GM18498 (cell line): ENCODE measurements at regions not wholly inside any gene's neighbourhood (a gene's known extent, or its start where the extent isn't known, plus 50 kb on each side); places are given as distances from the start of the nearest gene placed in this dataset.
A peak's percentile ranks its signal among the peaks of the same experiment; 100 is the strongest.

Source experiments
- ATAC-seq: cut with Tn5 transposase; IDR thresholded peaks from one replicate; pipeline ENCODE4 v1.9.1; 2021; ENCODE audit warnings: mild to moderate bottlenecking, moderate library complexity; ENCODE audit not compliant: unreplicated experiment

DNA sequence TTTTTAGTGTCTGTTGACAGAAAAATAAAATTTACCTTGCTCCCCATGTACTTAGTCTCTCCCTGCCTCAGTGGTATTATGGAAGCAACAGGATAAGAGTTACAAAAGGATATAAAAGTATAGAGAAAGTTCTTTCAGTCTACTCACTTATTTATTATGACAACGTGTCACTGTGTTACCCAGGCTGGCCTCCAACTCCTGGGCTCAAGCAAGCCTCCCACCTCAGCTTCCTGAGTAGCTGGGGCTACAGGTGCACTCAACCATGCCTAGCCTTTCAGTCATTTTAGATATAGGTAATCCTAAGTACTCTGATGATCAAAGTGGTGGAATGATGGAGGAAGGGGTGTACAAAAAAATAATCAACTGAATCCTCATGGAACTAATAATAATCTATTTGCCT, 215.2 kb upstream of the MKLN1 start:
- no peak for ATAC-seq

DNA sequence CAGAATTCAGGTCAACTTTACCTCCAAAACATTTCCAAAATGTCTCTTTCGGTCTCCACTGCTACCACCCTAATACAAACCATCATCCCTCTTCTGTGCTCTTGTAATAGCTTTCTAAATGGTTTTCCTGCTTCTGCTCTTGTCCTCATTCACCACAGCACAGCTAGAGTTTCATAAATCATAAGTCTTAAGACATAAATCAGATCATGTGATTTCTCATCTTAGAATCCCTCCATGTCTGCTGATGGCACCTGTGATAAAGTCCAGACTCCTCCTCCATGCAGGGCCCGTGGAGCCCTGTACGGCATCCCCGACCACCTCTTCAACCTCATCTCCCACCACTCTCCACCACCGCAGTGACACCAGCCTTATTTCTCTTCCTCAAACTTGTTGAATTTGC, 212.3 kb upstream of the MKLN1 start:
- ATAC-seq: no peak

- no peak for ATAC-seq
Observed at GRCh38 chr7:131117439-131117838, 210.2 kb upstream of the MKLN1 start.

DNA sequence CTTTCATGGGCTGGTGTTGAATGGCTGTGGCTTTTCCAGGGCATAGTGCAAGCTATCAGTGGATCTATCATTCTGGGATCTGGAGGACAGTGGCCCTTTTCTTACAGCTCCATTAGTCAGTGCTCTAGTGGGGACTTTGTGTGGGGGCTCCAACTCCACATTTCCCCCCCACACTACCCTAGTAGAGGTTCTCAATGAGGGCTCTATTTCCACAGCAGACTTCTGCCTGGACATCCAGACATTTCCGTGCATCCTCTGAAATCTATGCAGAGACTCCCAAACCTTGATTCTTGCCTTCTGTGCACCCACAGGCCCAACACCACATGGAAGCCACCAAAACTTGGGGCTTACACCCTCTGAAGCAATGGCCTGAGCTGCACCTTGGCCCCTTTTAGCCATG, 208.3 kb upstream of the MKLN1 start:
- ATAC-seq: no peak

DNA sequence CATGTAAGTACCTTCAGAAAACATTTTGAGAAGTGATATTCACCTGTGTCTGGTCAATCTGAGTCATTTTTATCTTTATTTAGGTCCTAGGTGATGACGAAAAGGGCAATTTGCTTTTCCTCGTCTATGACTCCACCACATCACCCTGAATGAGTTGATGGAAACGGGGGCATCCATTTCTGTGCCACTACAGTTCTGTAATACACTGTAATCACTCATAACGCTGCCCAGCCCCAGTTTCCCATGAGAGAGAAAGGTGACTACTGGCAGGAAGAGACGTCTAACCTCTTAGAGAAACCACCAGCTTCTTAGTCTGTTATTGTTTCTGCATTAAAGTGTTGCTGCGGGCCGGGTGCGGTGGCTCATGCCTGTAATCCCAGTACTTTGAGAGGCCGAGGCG, 205.3 kb upstream of the MKLN1 start:
- ATAC-seq: no peak

GRCh38 chr7:131124001-131124629, 203.6 kb upstream of the MKLN1 start:
- ATAC-seq: peak; percentile 91

- no peak for ATAC-seq
Observed at GRCh38 chr7:131124867-131125266, 202.8 kb upstream of the MKLN1 start.

DNA sequence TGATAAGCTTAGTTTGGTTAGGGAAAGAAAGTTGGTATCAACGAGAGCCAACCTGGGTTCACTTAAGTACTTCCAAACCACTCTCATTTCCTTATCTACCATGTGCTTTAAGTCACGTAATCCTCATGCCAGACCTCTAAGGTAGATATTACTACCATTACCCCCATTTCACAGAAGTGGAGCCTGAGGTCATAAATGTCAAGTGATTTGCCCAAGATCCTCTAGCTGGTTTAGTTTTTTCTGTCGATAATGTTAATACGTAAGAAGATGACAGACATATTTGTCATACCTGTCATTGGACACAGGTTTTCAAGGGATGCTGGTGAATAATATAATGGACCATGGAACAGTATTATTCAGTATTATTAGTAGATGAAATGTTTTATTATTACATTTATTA, 197.4 kb upstream of the MKLN1 start:
- ATAC-seq: no peak

- no peak for ATAC-seq
Observed at GRCh38 chr7:131131012-131131745, 196.5 kb upstream of the MKLN1 start.

- no peak for ATAC-seq
Observed at GRCh38 chr7:131131746-131132431, 195.8 kb upstream of the MKLN1 start.

DNA sequence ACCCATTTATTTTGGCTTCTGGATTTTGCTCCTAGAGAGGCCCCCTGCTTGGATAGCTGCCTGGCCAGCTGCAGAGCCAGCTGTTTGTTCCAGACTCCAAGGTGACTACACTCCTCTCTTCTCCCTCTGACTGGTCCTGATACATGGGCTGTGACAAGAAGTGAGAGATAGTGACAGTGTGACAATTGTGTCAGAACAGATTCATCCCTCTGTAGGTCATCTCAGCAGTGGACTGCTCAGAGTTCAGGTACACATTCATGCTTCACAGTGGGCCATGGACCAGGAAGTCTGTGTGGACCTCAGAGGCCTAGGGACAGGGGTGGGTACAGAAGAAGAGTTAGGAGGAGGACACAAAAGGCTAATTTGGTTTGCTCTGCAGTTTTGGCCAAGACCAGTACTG, 188.2 kb upstream of the MKLN1 start:
- ATAC-seq: no peak

DNA sequence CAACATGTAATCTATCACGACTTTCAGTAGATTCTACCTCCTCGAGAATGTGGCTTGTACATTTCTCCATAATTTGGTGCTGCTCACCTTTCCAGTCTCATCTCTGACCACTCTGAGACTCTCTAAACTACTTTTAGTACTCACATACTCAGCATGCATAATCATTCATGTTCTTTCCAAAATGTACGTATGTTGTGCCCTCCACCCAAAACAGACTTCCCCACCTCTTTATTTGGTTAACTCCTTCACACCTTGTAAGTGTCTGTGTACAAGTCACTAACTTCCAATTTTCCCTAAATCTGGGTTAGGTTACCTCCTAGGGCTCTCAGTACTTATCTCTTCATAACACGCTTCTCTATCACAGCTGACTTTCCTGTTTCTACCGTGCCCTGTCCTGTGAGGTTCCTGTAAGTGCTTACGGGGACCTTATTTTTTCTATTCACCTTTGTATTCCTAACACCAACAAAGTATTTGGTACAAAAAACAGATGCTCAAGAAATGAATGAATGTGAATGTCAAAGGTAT, 186.2 kb upstream of the MKLN1 start:
- no peak for ATAC-seq

DNA sequence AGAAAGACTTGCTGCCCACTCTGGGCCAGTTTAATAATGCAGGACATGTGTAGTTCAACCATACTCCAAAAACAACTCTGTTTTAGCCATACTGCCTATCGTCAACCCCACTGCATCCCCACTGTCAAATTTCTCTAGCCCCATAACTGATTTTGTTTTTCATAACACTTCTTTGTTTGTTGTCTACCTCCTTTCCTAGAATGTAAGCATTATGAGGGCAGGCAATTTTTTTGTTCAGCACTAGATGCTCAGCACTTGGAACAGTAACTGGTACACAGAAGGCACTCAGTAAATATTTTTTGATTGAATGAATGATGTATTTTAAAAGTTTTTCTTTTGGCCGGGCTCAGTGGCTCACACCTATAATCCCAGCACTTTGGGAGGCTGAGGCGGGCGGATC, 183.8 kb upstream of the MKLN1 start:
- no peak for ATAC-seq

- ATAC-seq: no peak
Observed at GRCh38 chr7:131145026-131145425, 182.7 kb upstream of the MKLN1 start.

DNA sequence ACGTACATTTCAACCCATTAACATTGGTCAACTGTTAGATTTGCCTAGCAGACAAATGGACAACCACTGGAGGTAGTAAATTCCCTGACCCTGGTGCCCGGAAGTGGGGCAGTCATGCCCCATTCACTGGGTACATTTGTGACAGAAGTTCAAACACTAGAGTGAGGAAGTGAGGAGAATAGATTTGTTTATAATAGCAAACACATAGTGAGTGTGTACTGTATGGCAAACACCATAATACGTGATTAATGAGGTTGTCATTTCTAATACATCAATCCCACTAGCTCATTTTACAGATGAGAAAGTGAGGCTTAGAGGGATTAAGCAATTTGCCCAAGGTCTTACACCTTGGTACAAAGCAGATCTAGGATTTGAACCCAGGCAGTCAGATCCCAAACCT, 181.9 kb upstream of the MKLN1 start:
- ATAC-seq: no peak

GRCh38 chr7:131147604-131148003, 180.1 kb upstream of the MKLN1 start:
- no peak for ATAC-seq

DNA sequence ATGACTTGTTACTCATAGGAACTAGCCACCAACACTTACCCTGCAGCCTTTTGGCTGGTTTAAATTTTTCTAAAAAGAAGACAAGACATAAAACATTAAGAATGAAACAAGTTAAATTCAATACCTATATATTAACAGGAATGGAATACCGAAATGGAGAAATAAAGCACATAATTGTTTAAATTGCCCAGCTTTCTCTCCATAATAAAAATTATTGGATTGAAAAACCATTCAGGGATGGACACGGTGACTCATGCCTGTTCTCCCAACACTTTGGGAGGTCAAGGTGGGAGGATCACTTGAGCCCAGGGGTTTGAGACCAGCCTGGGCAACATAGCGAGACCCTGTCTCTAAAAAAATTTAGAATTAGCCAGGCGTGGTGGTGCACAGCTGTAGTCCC, 179.4 kb upstream of the MKLN1 start:
- ATAC-seq: no peak

- ATAC-seq: no peak
Observed at GRCh38 chr7:131148708-131149428, 178.8 kb upstream of the MKLN1 start.

DNA sequence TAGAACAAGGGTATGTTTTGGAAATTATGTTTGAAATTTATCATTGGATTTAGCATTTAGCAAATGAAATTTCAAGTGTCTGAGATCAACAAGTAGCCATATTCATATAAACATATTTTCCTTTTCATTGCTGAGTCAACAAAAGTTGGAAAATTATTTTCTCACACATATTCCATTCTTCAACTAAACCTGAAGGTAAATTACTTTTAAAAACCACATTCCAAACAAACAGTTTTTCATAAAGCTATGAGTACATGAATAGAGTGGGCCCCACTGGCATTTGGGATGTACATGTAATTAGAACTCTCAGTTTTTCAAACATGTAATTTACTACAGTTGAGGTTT, 178.3 kb upstream of the MKLN1 start:
- no peak for ATAC-seq

- ATAC-seq: no peak
Observed at GRCh38 chr7:131149840-131150239, 177.8 kb upstream of the MKLN1 start.

GRCh38 chr7:131151034-131151433, 176.6 kb upstream of the MKLN1 start:
- no peak for ATAC-seq
